ENCODE measurements at regions not wholly inside any gene's neighbourhood (a gene's known extent, or its start where the extent isn't known, plus 50 kb on each side); places are given as distances from the start of the nearest gene placed in this dataset.

DNA sequence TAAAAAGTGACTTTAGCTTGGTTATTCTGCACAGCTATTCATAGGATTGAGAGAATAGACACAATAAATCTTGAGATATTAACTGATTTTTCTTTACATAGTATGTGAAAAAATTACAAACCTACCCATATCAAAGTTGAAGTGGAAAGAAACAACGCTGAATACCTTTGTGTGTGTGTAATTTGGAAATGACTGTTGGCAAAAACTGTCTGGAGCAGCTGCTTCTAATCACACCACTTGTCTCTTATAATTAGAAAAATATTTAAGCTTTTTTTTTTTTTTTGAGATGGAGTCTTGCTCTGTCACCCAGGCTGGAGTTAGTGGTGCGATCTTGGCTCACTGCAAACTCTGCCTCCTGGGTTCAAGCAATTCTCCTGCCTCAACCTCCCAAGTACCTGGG, 110.8 kb upstream of the POC5 start:
- TF ChIP-seq, protein P1, sequence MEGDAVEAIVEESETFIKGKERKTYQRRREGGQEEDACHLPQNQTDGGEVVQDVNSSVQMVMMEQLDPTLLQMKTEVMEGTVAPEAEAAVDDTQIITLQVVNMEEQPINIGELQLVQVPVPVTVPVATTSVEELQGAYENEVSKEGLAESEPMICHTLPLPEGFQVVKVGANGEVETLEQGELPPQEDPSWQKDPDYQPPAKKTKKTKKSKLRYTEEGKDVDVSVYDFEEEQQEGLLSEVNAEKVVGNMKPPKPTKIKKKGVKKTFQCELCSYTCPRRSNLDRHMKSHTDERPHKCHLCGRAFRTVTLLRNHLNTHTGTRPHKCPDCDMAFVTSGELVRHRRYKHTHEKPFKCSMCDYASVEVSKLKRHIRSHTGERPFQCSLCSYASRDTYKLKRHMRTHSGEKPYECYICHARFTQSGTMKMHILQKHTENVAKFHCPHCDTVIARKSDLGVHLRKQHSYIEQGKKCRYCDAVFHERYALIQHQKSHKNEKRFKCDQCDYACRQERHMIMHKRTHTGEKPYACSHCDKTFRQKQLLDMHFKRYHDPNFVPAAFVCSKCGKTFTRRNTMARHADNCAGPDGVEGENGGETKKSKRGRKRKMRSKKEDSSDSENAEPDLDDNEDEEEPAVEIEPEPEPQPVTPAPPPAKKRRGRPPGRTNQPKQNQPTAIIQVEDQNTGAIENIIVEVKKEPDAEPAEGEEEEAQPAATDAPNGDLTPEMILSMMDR (IDR thresholded peaks at IDR 0.05), result no peak
- TF ChIP-seq RAD21 (conservative IDR thresholded peaks at IDR 0.05 in 1 of 2, IDR thresholded peaks at IDR 0.05 in 1 of 2), result no peak
- TF ChIP-seq JUN (IDR thresholded peaks at IDR 0.05), result no peak
- TF ChIP-seq ZC3H11A (IDR thresholded peaks at IDR 0.05), result no peak
- no peak for TF ChIP-seq CHD2 (IDR thresholded peaks at IDR 0.05; ENCODE audit: low read length, partially characterized antibody)
